A549 (cell line): ENCODE measurements at regions not wholly inside any gene's neighbourhood (a gene's known extent, or its start where the extent isn't known, plus 50 kb on each side); places are given as distances from the start of the nearest gene placed in this dataset.

ENCODE experiments used
- CTCF ChIP-seq: fragments of >200 bp; sonication (Bioruptor Twin); formaldehyde crosslinking; IDR thresholded peaks from 3 replicates; pipeline ENCODE4 v1.5.1; 2016
- FOSL2 ChIP-seq, 2 experiments: fragments of 450-650 bp in 1 of 2; fragments of >200 bp in 1 of 2; sonication (Bioruptor Twin) in 1 of 2; formaldehyde crosslinking; IDR thresholded peaks; 2 replicates each; pipeline versions ENCODE4 v1.5.0 to v1.6.1; 2016 to 2020; ENCODE audit warnings: mild to moderate bottlenecking in 1 of 2, moderate library complexity in 1 of 2
- HDAC2 ChIP-seq: fragments of 200-600 bp; sonication (generic); IDR thresholded peaks from 2 replicates; pipeline ENCODE4 v1.6.1; 2016
- JUNB ChIP-seq: fragments of >200 bp; sonication (Bioruptor Twin); formaldehyde crosslinking; IDR thresholded peaks from 2 replicates; pipeline ENCODE4 v1.6.1; 2016
- KDM5A ChIP-seq: fragments of 200-600 bp; sonication (generic); IDR thresholded peaks from 2 replicates; pipeline ENCODE4 v1.6.1; 2016; ENCODE audit warnings: antibody characterized with exemption, mild to moderate bottlenecking
- MAX ChIP-seq: IDR thresholded peaks from 2 replicates; pipeline ENCODE4 v1.6.1; 2012
- POLR2A ChIP-seq: IDR thresholded peaks from 2 replicates; pipeline ENCODE4 v1.6.1; 2012; ENCODE audit warnings: mild to moderate bottlenecking, low read length
- RAD21 ChIP-seq, 2 experiments: fragments of >200 bp in 1 of 2; sonication (Bioruptor Twin) in 1 of 2; formaldehyde crosslinking in 1 of 2; IDR thresholded peaks in 1 of 2; conservative IDR thresholded peaks in 1 of 2; 2 replicates in 1 of 2; 3 replicates in 1 of 2; pipeline ENCODE4 v1.6.1; 2012 to 2018; ENCODE audit warnings: inconsistent platforms in 1 of 2
- REST ChIP-seq: fragments of 200-600 bp; sonication (generic); IDR thresholded peaks from 2 replicates; pipeline ENCODE4 v1.6.1; 2016; ENCODE audit warnings: antibody characterized with exemption, mild to moderate bottlenecking, moderate library complexity
- TP53 ChIP-seq: fragments of 250-450 bp; sonication (Bioruptor Pico); IDR thresholded peaks from 2 replicates; pipeline ENCODE4 v1.5.0; 2021; ENCODE audit warnings: mild to moderate bottlenecking, moderate library complexity
- ZFP36 ChIP-seq: fragments of 450-650 bp; IDR thresholded peaks from 2 replicates; pipeline ENCODE4 v1.6.1; 2014; ENCODE audit warnings: borderline replicate concordance; ENCODE audit not compliant: partially characterized antibody

GRCh38 chr15:25509703-25510102 is 70.9 kb upstream of the UBE3A start:
- no peak for TF ChIP-seq FOSL2 (IDR thresholded peaks at IDR 0.05)
- TF ChIP-seq FOSL2 (CRISPR knock-in tag; IDR thresholded peaks at IDR 0.05) = no peak
- TF ChIP-seq REST = no peak
- TF ChIP-seq ZFP36 = no peak
- TF ChIP-seq CTCF = no peak
- TF ChIP-seq POLR2A = no peak
- no peak for TF ChIP-seq TP53 (CRISPR knock-in tag)
- TF ChIP-seq RAD21 (conservative IDR thresholded peaks at IDR 0.05 in 1 of 2, IDR thresholded peaks at IDR 0.05 in 1 of 2) = no peak
- TF ChIP-seq MAX = no peak
- no peak for TF ChIP-seq JUNB
- no peak for TF ChIP-seq KDM5A
- TF ChIP-seq HDAC2 = no peak
